MM.1S (cell line): ENCODE measurements at regions not wholly inside any gene's neighbourhood (a gene's known extent, or its start where the extent isn't known, plus 50 kb on each side); places are given as distances from the start of the nearest gene placed in this dataset.

ENCODE experiments used
- DNase-seq: peaks from one replicate; pipeline ENCODE4 v3.0.0-alpha.2; 2015
- H2AFZ ChIP-seq: fragments of 300-600 bp; sonication (generic); 2 replicates; pipeline ENCODE4 v1.6.0; 2016; ENCODE audit warnings: antibody characterized with exemption, low read length
- H3F3A ChIP-seq: fragments of 300-600 bp; sonication (generic); 2 replicates; pipeline ENCODE4 v1.6.1; 2016; ENCODE audit warnings: mild to moderate bottlenecking, antibody characterized with exemption, low read length, moderate library complexity, mixed read lengths; ENCODE audit not compliant: insufficient read depth
- H3K27ac ChIP-seq: fragments of 300-600 bp; sonication (generic); 2 replicates; pipeline ENCODE4 v1.5.1; 2016; ENCODE audit warnings: mild to moderate bottlenecking, low read length
- H3K27me3 ChIP-seq: fragments of 300-600 bp; sonication (generic); replicated peaks from 2 replicates; pipeline ENCODE4 v1.6.0; 2016; ENCODE audit warnings: low read length; ENCODE audit not compliant: insufficient read depth
- H3K36me3 ChIP-seq: fragments of 300-600 bp; sonication (generic); replicated peaks from 2 replicates; pipeline ENCODE4 v1.6.1; 2016; ENCODE audit warnings: mild to moderate bottlenecking, low read length, mixed read lengths; ENCODE audit not compliant: insufficient read depth
- H3K4me1 ChIP-seq: fragments of 300-600 bp; sonication (generic); 2 replicates; pipeline ENCODE4 v1.6.1; 2016; ENCODE audit warnings: low read length, mixed read lengths
- H3K4me2 ChIP-seq: fragments of 300-600 bp; sonication (generic); 2 replicates; pipeline ENCODE4 v1.6.0; 2016; ENCODE audit warnings: low read depth, low read length
- H3K4me3 ChIP-seq: fragments of 300-600 bp; sonication (generic); 2 replicates; pipeline ENCODE4 v1.5.1; 2016; ENCODE audit warnings: low read length, mixed read lengths
- H3K79me2 ChIP-seq: fragments of 300-600 bp; sonication (generic); 2 replicates; pipeline ENCODE4 v1.6.1; 2016; ENCODE audit warnings: mixed run types, low read length, mixed read lengths
- H3K9ac ChIP-seq: fragments of 300-600 bp; sonication (generic); 2 replicates; pipeline ENCODE4 v1.6.1; 2016; ENCODE audit warnings: low read length, mixed read lengths
- H3K9me2 ChIP-seq: fragments of 300-600 bp; sonication (generic); replicated peaks from 2 replicates; pipeline ENCODE4 v1.6.1; 2016; ENCODE audit warnings: mild to moderate bottlenecking, low read length, mixed read lengths; ENCODE audit not compliant: insufficient read depth
- H3K9me3 ChIP-seq: fragments of 300-600 bp; sonication (generic); replicated peaks from 2 replicates; pipeline ENCODE4 v1.6.1; 2016; ENCODE audit warnings: mild to moderate bottlenecking, low read length, mixed read lengths; ENCODE audit not compliant: insufficient read depth
- H4K20me1 ChIP-seq: fragments of 300-600 bp; sonication (generic); 2 replicates; pipeline ENCODE4 v1.6.1; 2016; ENCODE audit warnings: mild to moderate bottlenecking, low read length, moderate library complexity, mixed read lengths; ENCODE audit not compliant: insufficient read depth
- EZH2 ChIP-seq: fragments of 300-600 bp; sonication (generic); optimal IDR thresholded peaks from 2 replicates; pipeline ENCODE3; 2017; ENCODE audit warnings: low read depth, mild to moderate bottlenecking, antibody characterized with exemption, low read length, mixed read lengths
- EZH2phosphoT487 ChIP-seq: fragments of 300-600 bp; sonication (generic); IDR thresholded peaks from 2 replicates; pipeline ENCODE4 v1.6.1; 2018; ENCODE audit warnings: antibody characterized with exemption, low read length
- TF ChIP-seq, protein P1 (sequence below): fragments of 300-600 bp; sonication (generic); IDR thresholded peaks from 2 replicates; pipeline ENCODE4 v1.5.1; 2016; ENCODE audit warnings: antibody characterized with exemption, low read length, mixed read lengths

DNA sequence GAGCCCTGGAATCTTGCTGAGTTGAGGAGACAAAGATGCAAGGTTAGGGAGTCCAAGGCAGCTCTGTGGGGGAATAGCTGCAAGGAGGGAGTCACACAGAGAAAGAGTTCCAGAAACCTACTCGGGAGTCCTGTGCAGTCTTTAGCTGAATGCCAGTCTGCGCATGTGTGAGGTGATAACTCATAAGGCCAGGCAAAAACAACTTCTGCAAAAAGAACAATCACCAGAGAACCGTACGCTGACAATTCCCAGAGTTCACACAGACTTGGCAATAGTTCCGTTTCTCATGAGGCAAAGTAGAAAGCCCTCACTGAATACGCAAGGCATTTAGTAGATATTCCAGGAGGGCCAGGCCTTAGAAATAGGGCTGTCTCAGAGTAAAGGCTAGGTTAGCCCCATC is 135.2 kb upstream of the TAB2 start:
- DNase-seq: no peak
- Histone ChIP-seq H3F3A (no peaks in the 10 kb centered on the region), H3K9me3 (no peaks in the 10 kb centered on the region), H3K27ac (no peak overlapping the region), H2AFZ (no peak overlapping the region), H3K4me2 (no peak overlapping the region), H3K9me2 (no peaks in the 10 kb centered on the region), H3K79me2 (no peaks in the 10 kb centered on the region), H3K36me3 (no peaks in the 10 kb centered on the region), H4K20me1 (no peaks in the 10 kb centered on the region), H3K9ac (no peak overlapping the region), H3K27me3 (no peaks in the 10 kb centered on the region), H3K4me1 (no peaks in the 10 kb centered on the region), H3K4me3 (no peak overlapping the region)
- TF ChIP-seq EZH2 (no peak), EZH2phosphoT487 (no peak)
- TF ChIP-seq, protein P1, sequence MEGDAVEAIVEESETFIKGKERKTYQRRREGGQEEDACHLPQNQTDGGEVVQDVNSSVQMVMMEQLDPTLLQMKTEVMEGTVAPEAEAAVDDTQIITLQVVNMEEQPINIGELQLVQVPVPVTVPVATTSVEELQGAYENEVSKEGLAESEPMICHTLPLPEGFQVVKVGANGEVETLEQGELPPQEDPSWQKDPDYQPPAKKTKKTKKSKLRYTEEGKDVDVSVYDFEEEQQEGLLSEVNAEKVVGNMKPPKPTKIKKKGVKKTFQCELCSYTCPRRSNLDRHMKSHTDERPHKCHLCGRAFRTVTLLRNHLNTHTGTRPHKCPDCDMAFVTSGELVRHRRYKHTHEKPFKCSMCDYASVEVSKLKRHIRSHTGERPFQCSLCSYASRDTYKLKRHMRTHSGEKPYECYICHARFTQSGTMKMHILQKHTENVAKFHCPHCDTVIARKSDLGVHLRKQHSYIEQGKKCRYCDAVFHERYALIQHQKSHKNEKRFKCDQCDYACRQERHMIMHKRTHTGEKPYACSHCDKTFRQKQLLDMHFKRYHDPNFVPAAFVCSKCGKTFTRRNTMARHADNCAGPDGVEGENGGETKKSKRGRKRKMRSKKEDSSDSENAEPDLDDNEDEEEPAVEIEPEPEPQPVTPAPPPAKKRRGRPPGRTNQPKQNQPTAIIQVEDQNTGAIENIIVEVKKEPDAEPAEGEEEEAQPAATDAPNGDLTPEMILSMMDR: no peak

DNA sequence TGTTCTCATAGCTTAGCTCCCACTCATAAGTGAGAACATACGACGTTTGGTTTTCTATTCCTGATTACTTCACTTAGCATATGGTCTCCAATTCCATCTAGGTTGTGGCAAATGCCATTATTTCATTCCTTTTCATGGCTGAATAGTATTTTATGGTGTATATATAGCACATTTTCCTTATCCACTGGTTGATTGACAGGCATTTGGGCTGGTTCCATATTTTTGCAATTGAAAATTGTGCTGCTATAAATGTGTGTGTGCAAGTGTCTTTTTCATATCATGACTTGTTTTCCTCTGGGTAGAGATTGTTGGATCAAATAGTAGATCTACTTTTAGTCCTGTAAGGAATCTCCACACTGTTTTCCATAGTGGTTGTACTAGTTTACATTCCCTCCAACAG is 133.0 kb upstream of the TAB2 start:
- Histone ChIP-seq H3K27me3 (no peaks in the 10 kb centered on the region), H3K27ac (no peak overlapping the region), H3K9ac (no peak overlapping the region), H3K9me3 (no peaks in the 10 kb centered on the region), H3K4me1 (no peaks in the 10 kb centered on the region), H4K20me1 (no peaks in the 10 kb centered on the region), H3K9me2 (no peaks in the 10 kb centered on the region), H3K36me3 (no peaks in the 10 kb centered on the region), H3K79me2 (no peaks in the 10 kb centered on the region), H2AFZ (no peak overlapping the region), H3K4me2 (no peak overlapping the region), H3F3A (no peaks in the 10 kb centered on the region), H3K4me3 (no peak overlapping the region)
- no peak for TF ChIP-seq EZH2
- no peak for TF ChIP-seq EZH2phosphoT487
- TF ChIP-seq, protein P1: no peak
- DNase-seq: no peak

DNA sequence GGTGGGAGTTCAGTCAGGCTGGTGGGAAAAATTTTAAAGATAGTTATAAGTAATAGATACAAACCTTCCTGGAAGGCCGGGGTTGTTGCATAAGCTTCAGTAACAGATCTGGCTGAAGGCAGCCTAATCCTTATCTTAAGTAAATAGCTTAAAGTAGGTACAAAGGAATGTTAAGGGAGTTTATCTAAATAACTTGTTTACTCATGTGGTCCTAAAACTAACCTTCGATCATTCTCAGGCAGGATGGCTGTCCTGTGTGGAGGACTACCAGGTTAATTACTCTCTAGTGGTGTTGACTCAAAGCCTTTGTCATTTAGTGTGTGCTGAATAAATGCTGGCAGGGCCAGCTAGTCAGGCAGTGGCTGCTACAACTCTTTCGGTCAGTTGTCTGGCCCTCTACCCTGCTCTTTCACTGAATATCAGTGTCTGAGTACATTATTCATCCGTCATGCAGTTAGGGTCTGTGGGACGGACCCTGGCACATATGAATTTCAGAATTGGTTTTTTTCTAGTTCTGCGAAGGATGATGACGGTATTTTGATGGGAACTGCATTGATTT is 131.6 kb upstream of the TAB2 start:
- H3K4me1 ChIP-seq: no peaks in the 10 kb centered on the region
- no peaks in the 10 kb centered on the region for H4K20me1 ChIP-seq
- H3K27ac ChIP-seq: no peak overlapping the region
- no peaks in the 10 kb centered on the region for H3F3A ChIP-seq
- no peaks in the 10 kb centered on the region for H3K9me3 ChIP-seq
- no peak for TF ChIP-seq EZH2
- no peak for TF ChIP-seq EZH2phosphoT487
- TF ChIP-seq, protein P1: no peak
- no peaks in the 10 kb centered on the region for H3K79me2 ChIP-seq
- H3K27me3 ChIP-seq: no peaks in the 10 kb centered on the region
- no peak overlapping the region for H2AFZ ChIP-seq
- H3K4me3 ChIP-seq: no peak overlapping the region
- no peak overlapping the region for H3K9ac ChIP-seq
- no peaks in the 10 kb centered on the region for H3K9me2 ChIP-seq
- no peak overlapping the region for H3K4me2 ChIP-seq
- H3K36me3 ChIP-seq: no peaks in the 10 kb centered on the region
- DNase-seq: no peak
